Renal cortical epithelial cell (primary cell): ENCODE measurements at regions not wholly inside any gene's neighbourhood (a gene's known extent, or its start where the extent isn't known, plus 50 kb on each side); places are given as distances from the start of the nearest gene placed in this dataset.
A peak's percentile ranks its signal among the peaks of the same experiment; 100 is the strongest.
"Not testable (repeated sequence)": the region's sequence is repeated elsewhere in the genome, so short reads cannot be mapped to it uniquely, and the experiment has no call there.

Experiments
- DNase-seq: peaks from one replicate; pipeline ENCODE4 v3.0.0-alpha.2; 2011; ENCODE audit warnings: low read depth

DNA sequence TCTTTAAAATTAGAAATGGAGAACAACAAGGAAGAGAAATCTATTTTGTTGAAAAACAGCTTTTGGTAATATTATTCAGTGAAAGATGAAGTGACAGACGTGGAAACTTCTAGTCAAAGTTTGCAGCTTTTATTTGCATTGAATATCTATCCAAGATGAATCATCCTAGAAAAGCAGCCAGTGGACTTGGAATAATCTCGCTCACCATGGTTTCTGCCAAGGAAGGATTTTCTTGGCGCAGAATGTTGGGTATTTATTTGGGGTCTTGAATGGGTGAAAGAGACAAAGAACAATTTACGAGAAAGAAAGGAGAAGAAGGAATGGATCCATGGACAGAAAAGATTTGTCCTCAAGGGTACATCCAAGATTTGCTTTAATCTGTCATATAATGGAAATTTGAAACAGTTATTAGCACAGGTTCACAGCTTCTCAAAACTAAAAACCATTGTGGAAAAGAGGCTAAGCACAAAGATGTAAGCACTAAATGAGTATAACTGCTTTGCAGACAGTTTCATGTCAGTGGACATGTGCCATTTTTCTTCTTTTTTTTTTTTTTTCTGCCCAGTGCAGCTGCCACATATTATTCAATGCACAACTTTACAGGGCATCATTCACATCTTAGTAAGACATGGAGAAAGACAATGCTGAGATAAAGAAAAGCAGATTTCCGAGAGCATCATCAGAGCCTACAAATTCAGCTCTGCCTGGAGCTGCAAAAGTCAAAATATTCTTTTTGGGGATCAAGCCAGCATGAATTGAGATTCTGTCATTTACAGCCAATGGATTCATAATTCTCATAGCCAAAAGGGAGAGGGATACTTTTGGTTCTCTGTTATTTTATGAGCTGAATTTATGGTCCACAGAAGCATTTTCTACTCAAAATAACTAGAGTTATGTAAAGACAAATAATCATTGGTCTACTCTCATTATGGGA, 333.7 kb downstream of the DAD1 start:
- DNase-seq: no peak

DNA sequence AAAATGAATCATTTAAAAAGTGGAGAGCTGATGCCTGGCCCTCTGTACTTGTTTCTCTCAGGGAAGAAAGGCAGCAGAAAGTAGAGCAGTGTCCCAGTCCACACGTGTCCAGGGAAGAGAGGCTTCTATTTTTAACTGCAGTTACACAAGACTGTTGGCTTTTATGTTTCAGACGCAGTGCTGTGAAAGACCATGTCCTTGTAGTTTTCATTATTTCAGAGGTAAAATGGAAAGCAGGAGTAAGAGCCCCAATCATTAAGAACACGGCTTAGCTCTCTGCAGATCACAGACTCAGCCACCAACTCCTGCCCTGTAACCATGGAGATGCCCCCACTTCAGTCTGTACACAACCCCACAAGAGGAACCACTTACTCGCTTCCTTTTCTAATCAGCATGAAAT, 336.3 kb downstream of the DAD1 start:
- DNase-seq: no peak

- no peak for DNase-seq
Observed at GRCh38 chr14:22251090-22251489, 337.9 kb downstream of the DAD1 start.

DNA sequence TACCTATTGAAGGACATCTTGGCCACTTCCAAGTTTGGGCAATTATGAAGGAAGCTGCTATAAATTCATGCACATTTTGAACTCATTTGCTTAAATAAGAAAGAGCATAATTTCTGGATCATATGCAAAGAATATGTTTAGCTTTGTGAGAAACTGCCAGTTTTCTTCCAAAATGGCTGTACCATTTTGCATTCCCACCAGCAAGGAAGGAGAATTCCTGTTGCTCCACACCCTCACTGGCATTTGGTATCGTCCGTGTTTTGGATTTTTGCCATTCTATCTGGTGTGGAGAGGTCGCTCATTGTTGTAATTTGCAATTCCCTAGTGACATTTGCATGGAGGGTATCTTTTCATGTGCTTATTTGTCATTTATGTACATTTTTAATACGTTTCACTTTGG, 339.3 kb downstream of the DAD1 start:
- DNase-seq: no peak

GRCh38 chr14:22243971-22244581, 344.9 kb downstream of the DAD1 start:
- no peak for DNase-seq

DNA sequence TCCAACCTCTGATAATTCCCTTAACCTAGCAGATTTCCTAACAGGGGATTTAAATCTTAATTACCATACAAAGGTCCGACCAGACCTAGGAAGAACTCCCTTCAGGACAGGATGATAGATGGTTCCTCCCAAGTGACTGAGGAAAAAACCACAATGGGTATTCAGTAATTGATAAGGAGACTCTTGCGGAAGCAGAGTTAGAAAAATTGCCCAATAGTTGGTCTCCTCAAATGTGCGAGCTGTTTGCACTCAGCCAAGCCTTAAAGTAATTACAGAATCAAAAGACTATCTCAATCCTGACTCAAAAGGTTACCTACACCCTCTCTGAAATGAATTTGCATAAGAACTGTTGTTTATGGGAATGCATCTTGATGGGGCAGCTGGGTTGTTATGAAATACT, 350.7 kb downstream of the DAD1 start:
- DNase-seq: not testable (repeated sequence)

- no peak for DNase-seq
Observed at GRCh38 chr14:22233377-22233776, 355.6 kb downstream of the DAD1 start.

GRCh38 chr14:22232933-22233332, 356.1 kb downstream of the DAD1 start:
- DNase-seq: no peak

- no peak for DNase-seq
Observed at GRCh38 chr14:22232486-22232885, 356.5 kb downstream of the DAD1 start.

- no peak for DNase-seq
Observed at GRCh38 chr14:22231018-22231417, 358.0 kb downstream of the DAD1 start.

DNA sequence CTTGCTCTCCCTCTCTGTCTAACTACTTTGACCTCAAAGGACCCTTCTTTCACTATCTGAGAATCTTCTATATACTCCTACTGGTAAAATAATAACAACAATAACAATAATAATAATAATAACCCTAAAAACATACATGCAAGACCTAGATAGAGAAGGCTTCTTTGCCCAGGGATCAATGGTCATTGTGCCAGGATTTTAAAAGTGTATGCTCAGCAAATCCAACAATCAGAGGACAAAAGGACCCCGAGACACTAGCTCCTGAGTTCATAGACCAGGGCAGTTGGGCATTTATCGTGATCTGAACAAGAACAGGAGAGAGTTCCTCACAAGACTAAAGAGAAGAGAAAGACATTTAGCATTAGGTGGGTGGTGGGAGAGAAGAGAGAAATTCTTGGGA, 358.5 kb downstream of the DAD1 start:
- no peak for DNase-seq

DNA sequence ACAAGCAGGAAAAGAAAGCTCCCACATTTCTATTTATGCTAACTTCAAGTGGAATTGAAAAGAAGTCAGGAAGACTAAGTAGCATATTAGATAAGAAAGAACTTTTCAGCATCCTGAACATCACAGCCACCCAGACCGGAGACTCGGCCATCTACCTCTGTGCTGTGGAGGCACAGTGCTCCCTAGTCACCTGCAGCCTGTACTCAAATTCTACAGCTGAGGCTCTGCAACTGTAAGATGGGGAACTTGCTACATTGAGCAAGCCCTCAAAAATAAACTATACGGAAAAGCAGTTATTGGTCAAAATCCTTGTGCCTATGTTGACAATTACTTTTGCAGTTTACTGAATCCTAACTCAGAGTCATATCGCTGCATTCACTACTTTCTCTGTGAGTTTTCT, 361.9 kb downstream of the DAD1 start:
- DNase-seq: no peak

DNA sequence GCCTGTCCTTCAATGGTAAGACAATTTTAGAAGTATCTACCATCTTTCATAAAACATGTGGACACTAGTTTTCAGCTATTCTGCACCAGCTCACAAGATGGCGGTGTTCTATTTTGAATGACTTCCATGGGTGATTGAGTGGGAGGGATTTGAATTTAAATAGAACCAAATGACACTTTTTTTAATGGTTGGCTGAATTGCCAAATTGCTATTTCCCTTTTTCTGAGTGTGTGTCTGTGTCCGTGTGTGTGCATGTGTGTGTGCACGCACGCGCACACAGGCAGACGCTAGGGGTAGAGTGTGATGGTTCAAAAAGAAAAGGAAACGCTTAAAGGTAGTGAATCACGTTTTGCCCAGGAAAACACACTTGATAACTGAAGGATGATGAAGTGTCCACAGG, 362.6 kb downstream of the DAD1 start:
- DNase-seq: peak; percentile 28

GRCh38 chr14:22225516-22226140, 363.4 kb downstream of the DAD1 start:
- DNase-seq: no peak

DNA sequence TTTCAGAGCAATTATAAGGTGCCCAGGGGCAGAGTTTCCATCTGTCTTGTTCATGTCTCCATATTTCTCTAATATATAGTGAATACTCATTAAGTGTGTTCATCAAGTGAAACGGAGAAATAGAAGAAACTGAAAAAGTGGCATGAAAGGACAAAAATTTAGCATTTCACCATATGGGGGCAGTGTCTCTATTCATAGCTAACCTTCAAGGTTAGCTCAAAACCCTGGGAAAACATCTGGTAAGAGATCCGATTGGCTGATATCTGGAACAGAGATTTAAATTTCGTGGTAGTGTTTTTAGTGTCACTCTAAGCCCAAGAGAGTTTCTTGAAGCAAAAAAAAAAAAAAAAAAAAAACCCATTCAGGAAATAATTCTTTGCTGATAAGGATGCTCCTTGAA, 367.5 kb downstream of the DAD1 start:
- DNase-seq: peak; percentile 41

GRCh38 chr14:22220427-22220826, 368.6 kb downstream of the DAD1 start:
- peak; percentile 57 for DNase-seq

DNA sequence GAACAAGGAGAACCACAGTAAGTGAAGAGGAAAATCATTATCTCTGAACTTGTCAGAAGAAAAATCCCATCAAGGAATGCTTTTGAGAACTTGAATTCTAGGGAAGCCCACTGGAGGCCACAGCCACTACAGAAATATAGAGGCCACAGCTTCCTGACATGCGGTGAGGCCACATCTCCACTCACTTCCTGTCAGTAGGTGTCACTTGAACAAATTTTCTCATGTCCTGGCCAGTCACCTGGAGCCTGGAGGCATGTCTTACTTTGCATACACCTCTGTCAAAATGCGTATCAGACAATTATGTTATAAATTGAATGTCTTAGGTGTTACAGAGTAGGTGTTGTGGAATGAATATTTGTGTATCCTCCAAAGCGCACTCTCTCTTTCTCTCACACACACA, 370.3 kb downstream of the DAD1 start:
- DNase-seq: no peak

DNA sequence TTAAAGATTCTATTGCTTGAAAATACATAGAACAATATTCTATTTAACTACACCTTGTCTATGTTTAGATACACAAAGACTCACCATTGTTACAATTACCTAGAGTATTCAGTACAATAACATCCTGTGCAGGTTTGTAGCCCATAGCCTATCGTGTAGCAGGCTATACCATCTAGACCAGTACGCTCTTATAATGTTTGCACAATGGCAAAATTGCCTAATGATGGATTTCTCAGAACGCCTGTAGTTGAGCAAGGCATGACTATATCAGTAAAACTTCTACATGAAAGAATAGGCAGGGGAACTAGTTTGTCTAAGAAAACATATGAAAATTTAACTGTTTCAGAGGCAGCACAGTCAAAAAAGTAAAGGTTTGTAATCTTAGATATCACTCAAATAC, 375.9 kb downstream of the DAD1 start:
- DNase-seq: no peak

- no peak for DNase-seq
Observed at GRCh38 chr14:22210906-22211305, 378.1 kb downstream of the DAD1 start.

GRCh38 chr14:22210026-22210425, 379.0 kb downstream of the DAD1 start:
- DNase-seq: peak; percentile 26

DNA sequence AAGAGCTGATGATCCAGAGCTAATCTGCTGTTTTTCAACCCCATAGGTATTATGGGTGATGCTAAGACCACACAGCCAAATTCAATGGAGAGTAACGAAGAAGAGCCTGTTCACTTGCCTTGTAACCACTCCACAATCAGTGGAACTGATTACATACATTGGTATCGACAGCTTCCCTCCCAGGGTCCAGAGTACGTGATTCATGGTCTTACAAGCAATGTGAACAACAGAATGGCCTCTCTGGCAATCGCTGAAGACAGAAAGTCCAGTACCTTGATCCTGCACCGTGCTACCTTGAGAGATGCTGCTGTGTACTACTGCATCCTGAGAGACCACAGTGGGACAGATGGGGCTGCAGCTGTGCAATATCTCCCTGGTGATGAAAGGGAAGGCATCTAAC, 386.0 kb downstream of the DAD1 start:
- DNase-seq: no peak

DNA sequence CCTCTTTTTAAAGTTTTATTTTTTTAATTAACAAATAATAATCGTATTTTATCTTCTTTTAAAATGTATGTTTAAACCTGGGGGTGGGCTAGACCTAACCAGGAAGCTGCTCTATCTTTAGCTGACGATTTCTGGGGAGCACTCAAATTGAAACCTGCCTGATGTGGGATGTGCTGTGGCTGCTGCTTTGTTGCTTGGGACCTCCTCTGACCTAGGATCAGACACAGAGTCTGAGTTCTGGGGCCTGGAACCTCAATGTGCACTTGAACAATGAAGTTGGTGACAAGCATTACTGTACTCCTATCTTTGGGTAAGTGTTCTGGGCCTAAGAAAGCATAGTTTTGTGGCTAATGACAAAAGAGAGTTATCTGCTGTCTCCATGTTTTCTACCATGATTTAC, 386.7 kb downstream of the DAD1 start:
- no peak for DNase-seq
